BE2C (cell line): ENCODE measurements at regions not wholly inside any gene's neighbourhood (a gene's known extent, or its start where the extent isn't known, plus 50 kb on each side); places are given as distances from the start of the nearest gene placed in this dataset.

Experiments
- DNase-seq: peaks from one replicate; pipeline ENCODE4 v3.0.0-alpha.2; 2020
- H3K27me3 ChIP-seq: fragments of 250-450 bp; sonication (Bioruptor Pico); 2 replicates; pipeline ENCODE4 v1.5.1; 2020; ENCODE audit warnings: mild to moderate bottlenecking
- H3K36me3 ChIP-seq: fragments of 250-450 bp; sonication (Bioruptor Pico); 2 replicates; pipeline ENCODE4 v1.5.1; 2020; ENCODE audit warnings: mild to moderate bottlenecking
- H3K4me1 ChIP-seq: fragments of 250-450 bp; sonication (Bioruptor Pico); 2 replicates; pipeline ENCODE4 v1.5.1; 2020
- H3K4me3 ChIP-seq: 2 replicates; pipeline ENCODE4 v1.5.1; 2011; ENCODE audit warnings: low read depth, low read length
- H3K9me3 ChIP-seq: fragments of 250-450 bp; sonication (Bioruptor Pico); 2 replicates; pipeline ENCODE4 v1.5.1; 2020
- TF ChIP-seq, protein P1 (sequence below): IDR thresholded peaks from 2 replicates; pipeline ENCODE4 v1.5.1; 2012; ENCODE audit warnings: mild to moderate bottlenecking, low read depth, low read length

- H3K4me1 ChIP-seq, result no peaks in the 10 kb centered on the region
- H3K9me3 ChIP-seq, result no peaks in the 10 kb centered on the region
- TF ChIP-seq, protein P1, sequence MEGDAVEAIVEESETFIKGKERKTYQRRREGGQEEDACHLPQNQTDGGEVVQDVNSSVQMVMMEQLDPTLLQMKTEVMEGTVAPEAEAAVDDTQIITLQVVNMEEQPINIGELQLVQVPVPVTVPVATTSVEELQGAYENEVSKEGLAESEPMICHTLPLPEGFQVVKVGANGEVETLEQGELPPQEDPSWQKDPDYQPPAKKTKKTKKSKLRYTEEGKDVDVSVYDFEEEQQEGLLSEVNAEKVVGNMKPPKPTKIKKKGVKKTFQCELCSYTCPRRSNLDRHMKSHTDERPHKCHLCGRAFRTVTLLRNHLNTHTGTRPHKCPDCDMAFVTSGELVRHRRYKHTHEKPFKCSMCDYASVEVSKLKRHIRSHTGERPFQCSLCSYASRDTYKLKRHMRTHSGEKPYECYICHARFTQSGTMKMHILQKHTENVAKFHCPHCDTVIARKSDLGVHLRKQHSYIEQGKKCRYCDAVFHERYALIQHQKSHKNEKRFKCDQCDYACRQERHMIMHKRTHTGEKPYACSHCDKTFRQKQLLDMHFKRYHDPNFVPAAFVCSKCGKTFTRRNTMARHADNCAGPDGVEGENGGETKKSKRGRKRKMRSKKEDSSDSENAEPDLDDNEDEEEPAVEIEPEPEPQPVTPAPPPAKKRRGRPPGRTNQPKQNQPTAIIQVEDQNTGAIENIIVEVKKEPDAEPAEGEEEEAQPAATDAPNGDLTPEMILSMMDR, result no peak
- no peak for DNase-seq
- no peaks in the 10 kb centered on the region for H3K27me3 ChIP-seq
- H3K36me3 ChIP-seq, result no peaks in the 10 kb centered on the region
- no peak overlapping the region for H3K4me3 ChIP-seq
These were observed 105.6 kb upstream of the ELL2 start for GRCh38 chr5:96067251-96067650.

GRCh38 chr5:96066386-96066719 lies 104.7 kb upstream of the ELL2 start:
- DNase-seq, result no peak

DNA sequence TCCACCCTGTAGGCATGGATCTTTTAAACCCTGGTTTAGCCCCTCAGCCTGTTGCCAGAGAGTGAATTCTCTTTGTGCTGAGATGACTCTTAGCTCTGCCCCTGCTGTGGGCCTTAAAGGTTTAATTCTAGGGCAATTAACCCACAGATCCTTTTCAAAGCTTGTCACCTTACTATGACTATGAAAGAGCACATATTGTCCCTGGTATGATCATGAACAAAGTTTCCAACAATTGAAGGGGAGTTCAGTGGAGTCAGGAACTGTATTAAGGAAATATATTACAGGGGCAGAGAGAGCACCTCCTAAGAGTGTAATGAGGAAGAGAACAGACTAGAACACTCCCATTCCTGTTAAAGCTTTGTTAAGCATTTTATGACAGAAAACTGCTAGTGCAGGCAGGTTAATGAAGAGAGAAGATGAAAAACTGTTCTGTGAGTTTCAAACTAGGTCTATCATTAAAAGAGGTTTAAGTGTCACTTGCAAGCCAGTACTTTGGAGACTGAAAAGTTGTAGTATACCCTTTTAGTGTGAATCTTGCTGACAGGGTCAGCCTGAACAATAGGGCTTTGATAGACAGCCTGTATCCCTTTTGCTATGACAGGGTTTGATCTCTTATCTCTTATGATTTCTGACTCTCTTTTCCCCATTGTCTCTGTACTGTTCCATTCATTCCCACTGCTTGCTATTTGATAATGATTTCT lies 104.2 kb upstream of the ELL2 start:
- no peaks in the 10 kb centered on the region for H3K4me1 ChIP-seq
- no peaks in the 10 kb centered on the region for H3K9me3 ChIP-seq
- DNase-seq, result no peak
- no peak overlapping the region for H3K4me3 ChIP-seq
- H3K36me3 ChIP-seq, result no peaks in the 10 kb centered on the region
- no peaks in the 10 kb centered on the region for H3K27me3 ChIP-seq
- TF ChIP-seq, protein P1, result no peak

More at GRCh38 chr5:96066386-96066719, 104.7 kb upstream of the ELL2 start:
- Histone ChIP-seq H3K4me3 (no peak overlapping the region), H3K4me1 (no peaks in the 10 kb centered on the region), H3K9me3 (no peaks in the 10 kb centered on the region), H3K27me3 (no peaks in the 10 kb centered on the region), H3K36me3 (no peaks in the 10 kb centered on the region)
- TF ChIP-seq, protein P1, result no peak

- TF ChIP-seq, protein P1, result no peak
- no peak for DNase-seq
- Histone ChIP-seq H3K4me3 (no peak overlapping the region), H3K27me3 (no peaks in the 10 kb centered on the region), H3K36me3 (no peaks in the 10 kb centered on the region), H3K4me1 (no peaks in the 10 kb centered on the region), H3K9me3 (no peaks in the 10 kb centered on the region)
These were observed 103.2 kb upstream of the ELL2 start for GRCh38 chr5:96064877-96065276.

GRCh38 chr5:96062836-96063235 lies 101.2 kb upstream of the ELL2 start:
- Histone ChIP-seq H3K4me1 (no peaks in the 10 kb centered on the region), H3K27me3 (no peaks in the 10 kb centered on the region), H3K9me3 (no peaks in the 10 kb centered on the region), H3K36me3 (no peaks in the 10 kb centered on the region), H3K4me3 (no peak overlapping the region)
- TF ChIP-seq, protein P1, result no peak
- DNase-seq, result no peak

GRCh38 chr5:96058084-96058483 lies 96.4 kb upstream of the ELL2 start:
- Histone ChIP-seq H3K4me1 (no peaks in the 10 kb centered on the region), H3K9me3 (no peaks in the 10 kb centered on the region), H3K36me3 (no peaks in the 10 kb centered on the region), H3K27me3 (no peaks in the 10 kb centered on the region), H3K4me3 (no peak overlapping the region)
- TF ChIP-seq, protein P1, result no peak
- no peak for DNase-seq
